ENCODE measurements at regions not wholly inside any gene's neighbourhood (a gene's known extent, or its start where the extent isn't known, plus 50 kb on each side); places are given as distances from the start of the nearest gene placed in this dataset.

DNA sequence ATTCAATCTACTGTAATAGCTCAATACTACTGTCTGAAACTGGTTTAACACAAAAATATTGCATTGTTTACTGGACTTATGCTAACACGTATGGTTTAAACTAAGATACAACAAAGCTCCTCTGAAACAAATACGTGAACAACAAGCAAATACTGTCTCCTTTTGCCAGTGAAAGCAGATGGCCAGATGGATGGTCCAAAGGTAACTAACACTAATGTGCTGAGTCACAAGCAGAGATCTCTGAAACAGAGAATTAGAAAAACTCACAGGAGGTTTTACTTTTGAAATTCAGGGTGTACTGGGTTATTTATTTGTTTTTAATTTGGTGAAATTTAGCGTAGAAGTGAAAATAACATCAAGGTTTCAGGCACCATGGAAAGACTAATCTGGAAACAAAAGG is 124.3 kb upstream of the SOX4 start:
- no peak for DNase-seq (ENCODE audit: low read depth in 3 of 3)

DNA sequence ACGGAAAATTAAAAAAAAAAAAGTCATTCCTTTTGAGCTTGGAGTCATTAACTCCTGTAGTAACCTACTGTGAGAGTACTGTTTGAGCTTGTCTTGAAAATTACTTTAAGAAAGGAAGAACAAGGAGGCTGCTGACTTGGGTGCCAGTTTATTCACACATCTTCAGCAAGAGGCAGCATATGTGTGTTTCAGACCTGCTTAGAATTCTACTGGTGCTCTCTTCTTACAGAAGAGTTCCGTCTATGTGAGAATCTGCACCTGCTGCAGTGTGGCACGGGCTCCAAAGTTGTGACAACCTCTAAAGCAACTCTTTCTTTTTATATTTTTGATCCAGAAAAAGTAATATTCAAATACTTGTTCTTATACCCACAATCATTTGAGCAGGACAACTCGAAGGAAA is 117.4 kb upstream of the SOX4 start:
- DNase-seq (ENCODE audit: low read depth in 3 of 3), result no peak

DNA sequence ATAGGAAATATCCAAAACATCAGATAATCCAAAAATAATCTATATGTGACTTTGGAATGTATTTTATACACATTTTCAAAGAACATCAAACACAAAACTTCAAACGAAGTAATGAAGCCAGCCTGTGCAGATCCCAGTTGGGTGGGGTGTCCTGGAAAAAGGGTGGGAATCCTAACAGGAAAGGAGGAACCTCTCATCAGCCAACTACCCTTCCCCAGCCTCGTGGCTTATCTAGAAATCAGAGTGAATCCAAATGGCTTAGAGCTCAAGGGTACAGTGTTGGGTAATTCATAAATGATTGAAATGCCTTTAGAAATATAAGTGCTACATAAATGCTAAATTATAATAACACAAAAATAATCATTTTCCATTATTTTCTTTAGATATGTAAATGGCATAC is 115.1 kb upstream of the SOX4 start:
- DNase-seq (ENCODE audit: low read depth in 3 of 3), result no peak

DNA sequence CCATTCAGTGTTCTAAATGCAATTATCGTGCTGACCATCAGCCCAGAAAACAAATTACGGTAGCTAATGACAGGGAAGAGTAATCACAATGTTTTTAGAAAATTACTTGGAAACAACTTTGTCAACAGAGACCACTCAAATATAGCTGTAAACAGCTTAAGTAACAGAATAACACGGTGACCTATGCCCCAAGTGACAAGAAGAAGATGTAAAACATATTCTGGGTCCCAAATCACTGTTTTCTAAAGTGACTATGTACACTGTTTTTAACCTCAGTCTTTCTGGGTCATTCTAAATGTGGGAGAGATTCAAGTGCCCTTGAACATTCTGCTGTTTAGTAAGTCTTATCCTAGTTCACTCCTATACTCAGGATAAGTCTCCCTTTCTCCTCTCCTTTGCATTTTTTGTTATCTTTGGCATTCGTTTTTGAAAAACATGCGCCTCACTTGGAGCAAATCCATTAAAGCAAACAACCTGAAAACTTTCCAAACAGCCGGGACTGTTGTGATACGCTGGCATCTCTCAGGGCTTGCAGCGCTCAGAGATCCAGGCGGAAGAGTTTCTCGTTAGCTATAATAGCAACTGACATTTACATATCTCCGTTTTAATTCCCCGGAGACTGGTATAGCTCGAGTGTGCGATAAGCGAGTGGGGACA is 114.5 kb upstream of the SOX4 start:
- DNase-seq (ENCODE audit: low read depth in 3 of 3), result no peak

DNA sequence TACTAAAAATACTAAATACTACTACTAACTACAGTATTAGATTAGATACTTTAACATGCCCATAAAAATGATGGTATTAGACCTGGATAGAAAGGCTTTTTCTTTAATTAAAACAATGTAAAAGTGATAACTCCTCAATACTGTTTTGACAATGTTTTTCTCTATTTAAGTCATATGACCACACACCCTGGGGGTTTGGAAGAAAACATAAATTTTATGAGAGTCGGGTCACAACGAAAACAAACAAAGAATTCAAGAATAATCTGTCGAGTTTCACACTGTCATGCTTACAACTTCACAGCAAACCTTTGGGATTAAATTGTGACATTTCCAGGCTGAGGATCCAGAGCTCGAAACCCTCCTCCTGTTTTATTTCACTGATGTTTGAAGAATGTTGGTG is 107.4 kb upstream of the SOX4 start:
- DNase-seq (ENCODE audit: low read depth in 3 of 3), result no peak

DNA sequence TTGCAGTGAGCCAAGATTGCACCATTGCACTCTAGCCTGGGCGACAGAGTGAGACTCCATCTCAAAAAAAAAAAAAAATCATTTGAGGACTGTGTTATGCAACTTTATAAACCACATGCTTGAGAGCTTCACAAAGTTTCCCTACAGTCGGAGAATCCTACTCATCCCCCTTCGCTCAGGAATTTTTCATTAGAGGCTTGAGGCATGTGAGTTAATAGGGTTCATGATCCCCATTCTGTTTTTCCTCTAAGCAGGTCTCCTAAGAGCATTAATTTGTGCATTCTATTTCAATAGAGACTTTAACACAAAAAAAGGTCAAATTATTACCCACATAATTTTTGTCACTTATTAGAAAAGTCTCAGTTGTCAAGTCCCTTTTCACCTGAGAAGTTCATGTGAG is 103.7 kb upstream of the SOX4 start:
- DNase-seq (ENCODE audit: low read depth in 3 of 3), result no peak

DNA sequence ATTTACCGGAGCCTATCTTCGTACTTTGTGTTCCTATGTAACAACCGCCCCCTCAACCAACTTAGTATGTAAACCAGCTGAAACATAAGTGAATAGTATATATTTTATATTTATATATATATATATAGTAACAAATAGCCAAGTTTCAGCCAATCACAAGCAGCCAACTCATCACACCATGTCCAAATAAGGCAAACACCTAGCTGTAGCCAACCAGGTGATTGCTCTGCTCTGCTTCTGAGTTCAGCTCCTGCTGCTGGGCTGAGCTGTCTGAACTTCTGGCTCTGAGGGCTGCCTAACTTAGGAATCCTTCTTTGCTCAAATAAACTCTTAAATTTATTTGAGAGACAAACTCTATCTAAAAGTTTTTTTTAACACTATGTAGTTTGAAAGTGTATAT is 101.6 kb upstream of the SOX4 start:
- no peak for DNase-seq (ENCODE audit: low read depth in 3 of 3)

DNA sequence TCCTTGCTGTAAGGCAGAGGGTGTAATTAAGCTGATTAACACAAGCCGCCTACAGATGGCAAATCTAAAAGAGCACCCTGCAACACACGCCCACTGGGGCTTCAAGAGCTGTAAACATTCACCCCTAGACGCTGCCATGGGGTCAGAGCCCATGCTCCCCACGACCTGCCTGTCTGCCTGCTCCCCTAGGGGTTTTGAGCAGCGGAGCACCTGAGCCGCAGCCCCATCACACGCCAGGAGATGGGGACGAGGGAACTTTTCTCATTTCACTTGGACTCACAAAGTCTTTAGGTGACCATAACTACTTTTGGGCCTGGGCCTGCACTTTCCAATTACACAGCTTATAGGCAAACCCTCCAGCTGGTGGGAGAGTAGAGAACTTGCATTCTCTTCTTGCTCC is 99.0 kb upstream of the SOX4 start:
- no peak for DNase-seq (ENCODE audit: low read depth in 3 of 3)

DNA sequence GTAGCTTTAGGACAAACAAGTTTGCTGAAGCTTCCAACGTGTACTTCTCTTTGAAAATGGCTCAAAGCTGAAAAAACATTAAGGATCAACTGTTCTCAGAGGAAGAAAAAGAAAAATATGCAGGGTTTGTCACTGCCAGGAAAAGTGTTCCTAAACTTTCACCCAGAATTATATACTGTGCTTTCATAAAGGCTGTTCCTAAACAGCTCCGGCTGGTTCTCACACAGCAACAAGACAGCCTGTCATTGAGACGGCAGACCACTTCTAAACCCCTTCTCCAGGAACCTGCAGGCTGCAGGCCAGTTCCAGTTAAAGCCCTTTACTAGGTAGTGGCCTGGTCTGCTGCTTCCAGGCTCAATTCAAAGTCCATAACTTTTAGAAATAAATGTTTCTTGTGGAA is 97.4 kb upstream of the SOX4 start:
- DNase-seq (ENCODE audit: low read depth in 3 of 3), result no peak

DNA sequence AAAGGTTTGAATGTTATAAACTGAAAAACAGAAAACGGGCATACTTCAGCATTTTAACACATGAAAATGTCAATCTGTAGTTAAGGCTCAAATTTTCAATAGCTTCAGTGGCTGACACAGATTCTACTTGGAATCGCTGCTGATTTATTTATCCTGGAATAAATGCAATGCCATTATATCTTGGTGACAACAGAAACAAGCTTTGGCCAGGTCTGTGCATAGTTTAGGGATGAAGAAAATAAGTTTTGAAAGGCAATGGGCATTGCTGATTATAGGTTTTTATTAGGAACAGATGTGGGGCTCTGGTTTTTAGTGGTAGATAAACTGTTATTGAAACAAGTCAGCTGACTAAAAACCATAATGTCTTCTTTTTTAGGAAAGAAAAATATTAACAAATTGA is 96.8 kb upstream of the SOX4 start:
- no peak for DNase-seq (ENCODE audit: low read depth in 3 of 3)

DNA sequence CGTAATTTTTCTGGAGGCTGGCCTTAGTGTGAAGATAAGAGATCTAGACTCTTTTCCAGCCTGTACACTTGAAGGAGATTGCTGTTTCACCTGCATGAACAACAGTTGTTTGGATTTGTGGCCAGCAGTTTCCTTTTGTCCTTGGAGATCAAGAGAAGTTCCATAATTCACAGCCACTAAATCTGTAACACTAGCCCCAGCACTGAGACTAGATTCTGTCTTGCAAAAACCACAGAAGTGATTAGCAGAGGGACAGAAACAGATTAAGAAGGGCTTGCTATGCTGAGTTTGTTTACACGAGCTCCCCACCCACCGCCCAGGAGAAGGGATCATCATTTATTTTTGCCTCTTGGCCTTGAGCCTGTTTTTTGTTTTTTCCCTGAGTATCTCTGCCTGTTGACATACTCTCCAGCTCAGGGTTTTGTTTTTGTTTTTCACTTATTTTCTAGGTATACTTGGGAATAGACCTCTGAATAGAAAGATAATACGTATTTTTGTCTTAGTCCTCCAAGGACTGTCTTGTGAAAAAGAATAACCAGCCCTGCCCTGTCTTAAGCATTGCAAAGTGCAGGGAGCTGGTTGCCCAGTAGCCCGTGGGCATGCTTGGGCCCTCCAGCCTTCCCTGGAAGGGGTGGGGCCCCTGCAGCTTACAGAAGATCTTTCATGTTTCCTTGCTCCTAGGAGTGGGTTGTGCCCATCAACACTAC is 93.1 kb upstream of the SOX4 start:
- no peak for DNase-seq (ENCODE audit: low read depth in 3 of 3)

DNA sequence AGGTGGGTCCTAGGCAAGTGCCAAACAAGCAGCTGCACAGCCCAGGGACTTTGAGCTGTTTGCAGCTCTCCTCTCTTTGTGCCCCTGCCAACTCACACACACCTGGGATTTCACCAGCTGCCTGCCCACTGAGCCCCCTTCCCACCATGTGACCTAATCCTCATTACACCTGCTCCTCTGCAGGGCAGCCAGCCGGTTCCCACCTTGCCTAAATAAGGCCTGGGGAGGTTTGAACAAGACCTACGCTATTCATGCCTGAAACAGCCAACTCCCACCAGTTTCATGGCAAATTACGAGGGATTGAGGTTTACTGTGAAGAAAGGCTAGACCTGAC is 92.6 kb upstream of the SOX4 start:
- DNase-seq (ENCODE audit: low read depth in 3 of 3), result no peak

DNA sequence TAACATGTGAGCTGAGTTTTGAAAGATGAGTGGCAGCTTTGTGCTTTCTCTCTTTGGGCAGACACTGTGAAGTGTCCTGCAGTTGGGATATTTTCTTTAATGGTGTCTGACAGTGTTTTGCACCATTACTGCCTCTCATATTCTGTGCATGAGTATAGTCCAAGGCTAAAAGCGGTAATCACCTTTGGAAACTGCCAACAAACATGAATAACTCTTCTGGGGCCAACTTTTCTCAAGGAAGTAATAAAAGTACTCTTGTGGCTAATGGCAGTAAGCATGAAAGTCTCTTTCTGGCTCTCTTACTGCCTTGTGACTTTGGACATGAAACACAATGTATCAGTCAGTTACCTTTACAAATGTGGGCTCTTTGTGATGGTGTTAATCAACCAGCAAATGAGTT is 91.7 kb upstream of the SOX4 start:
- no peak for DNase-seq (ENCODE audit: low read depth in 3 of 3)

DNA sequence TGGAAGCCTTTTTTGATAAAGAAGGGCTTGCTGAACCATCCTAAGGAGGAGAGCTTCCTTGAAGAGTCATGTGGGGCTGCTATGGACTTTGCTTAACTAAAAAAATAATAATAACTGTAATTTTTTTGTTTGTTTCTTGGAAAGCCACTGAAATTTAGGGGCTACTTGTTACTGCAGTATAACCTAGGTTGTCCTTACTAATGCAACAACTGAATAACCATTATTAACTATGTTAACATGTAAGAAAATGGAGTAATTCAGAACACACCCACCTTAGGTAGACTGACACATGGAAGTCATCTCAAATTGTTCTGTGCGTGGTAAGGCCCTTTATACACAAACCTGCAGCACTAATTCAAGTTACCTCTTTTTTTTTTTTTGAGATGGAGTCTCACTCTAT is 90.9 kb upstream of the SOX4 start:
- no peak for DNase-seq (ENCODE audit: low read depth in 3 of 3)

DNA sequence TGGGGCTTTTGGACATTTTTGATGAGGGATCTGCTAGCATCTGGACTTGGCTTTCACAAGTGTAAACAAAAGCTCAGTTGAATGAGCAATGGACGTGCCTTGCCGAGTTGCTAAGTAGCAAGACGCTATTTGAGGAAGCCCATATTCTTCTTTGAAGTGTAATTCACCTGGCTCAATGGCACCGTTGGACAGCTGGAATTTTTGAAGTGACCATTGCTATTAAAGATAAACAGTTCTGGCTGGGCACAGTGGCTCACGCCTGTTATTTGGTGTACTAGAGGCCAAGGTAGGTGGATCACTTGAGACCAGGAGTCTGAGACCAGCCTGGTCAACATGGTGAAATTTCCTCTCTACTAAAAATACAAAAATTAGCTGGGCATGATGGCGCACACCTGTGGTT is 88.8 kb upstream of the SOX4 start:
- DNase-seq (ENCODE audit: low read depth in 3 of 3), result no peak

DNA sequence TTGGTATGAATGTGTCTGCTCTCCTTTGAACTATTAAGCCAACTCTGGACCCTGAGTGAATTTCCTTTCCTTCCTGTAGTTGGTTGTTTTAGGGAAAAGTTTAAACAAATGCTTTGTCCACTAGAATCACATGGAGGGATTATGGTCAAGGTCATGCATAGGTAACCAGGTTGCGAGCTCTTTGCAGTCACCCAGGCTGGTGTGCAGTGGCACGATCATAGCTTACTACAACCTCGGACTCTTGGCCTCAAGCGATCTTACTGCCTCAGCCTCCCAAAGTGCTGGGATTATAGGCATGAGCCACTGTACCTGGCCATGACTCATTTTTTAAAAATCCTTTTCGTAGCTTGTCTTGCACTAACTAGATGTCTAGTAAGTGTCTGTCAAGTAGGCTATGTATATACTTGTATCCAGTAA is 88.0 kb upstream of the SOX4 start:
- no peak for DNase-seq (ENCODE audit: low read depth in 3 of 3)

DNA sequence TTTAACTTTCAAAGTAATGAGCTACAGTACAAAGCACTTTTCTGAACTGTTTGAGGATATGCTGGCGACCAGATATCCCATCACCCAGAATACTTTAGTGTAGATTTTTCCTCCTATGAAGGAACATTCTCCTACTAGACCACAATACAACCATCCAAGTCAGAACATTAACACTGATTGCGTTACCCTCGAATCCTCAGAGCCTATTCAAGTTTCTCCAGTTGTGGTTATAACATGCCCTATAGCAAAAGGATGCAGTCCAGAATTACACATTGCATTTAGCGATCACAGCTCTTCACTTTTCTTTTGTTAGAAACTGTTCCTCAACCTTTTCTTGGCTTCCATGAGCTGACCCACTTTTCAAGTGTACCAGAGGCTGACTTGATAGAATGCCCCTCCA is 87.4 kb upstream of the SOX4 start:
- DNase-seq (ENCODE audit: low read depth in 3 of 3), result no peak

DNA sequence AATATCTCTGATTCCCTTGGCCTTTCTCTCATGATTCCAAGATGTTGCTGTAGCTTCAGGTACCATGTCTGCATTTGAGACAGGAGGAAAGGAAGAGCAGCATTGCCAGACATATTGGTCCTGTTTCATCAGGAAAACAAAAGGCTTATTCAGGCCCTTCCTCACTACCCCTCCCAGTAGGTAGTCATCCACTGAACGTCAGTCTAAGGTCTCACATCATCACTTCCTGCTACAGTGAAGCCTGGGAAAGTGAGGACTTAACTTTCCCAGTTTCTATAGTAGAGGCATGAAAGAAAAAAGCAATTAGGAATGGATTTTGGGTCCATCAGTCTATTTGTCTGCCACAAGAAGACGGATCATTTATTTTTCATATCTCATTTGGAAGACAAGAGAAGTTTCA is 85.7 kb upstream of the SOX4 start:
- DNase-seq (ENCODE audit: low read depth in 3 of 3), result no peak

DNA sequence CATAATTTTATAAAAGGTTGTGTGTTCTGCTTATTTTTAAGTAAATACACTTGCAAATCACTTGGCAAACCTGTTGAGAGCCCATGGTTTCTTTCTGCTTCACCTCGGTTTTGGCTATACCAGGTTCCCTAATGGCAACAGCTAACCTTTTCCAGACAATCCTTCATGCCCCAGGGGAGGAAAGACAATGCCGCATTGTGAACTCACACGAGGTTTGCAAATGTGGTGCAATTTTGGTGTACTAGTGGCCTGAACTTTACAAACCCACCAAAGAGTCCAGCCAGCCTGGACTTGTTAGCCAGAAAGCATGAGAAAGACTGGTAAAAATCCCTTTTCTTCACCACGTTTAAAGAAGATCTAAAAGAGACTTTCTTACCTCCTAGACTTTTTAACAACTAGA is 84.8 kb upstream of the SOX4 start:
- DNase-seq (ENCODE audit: low read depth in 3 of 3), result no peak

DNA sequence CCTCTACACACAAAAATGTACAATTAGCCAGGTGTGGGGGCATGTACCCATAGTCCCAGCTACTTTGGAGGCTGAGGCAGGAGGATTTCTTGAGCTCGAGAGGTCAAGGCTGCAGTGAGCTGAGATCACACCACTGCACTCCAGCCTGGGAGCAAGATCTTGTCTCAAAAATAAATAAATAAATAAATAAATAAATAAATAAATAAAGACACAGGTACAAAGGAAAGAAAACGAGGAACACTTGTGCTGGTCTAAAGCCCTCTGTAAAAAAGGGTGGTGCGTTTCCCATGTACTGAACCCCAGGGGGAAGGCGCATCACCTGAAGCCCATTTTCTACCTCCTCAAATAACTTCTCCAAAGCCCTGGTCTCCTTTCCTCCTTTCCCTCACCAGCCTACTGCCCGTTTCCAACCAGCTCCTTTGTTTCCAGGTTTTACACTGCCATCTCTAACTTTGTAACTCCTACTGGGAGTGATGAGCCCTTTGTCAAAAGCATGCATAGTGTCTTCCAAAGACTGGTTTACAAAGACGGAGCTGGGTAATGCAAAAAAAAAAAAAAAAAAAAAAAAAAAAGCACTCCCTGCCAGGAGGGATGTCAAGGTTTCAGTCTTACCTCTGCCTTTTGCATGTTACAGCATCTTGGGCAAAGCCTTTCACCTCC is 81.5 kb upstream of the SOX4 start:
- no peak for DNase-seq (ENCODE audit: low read depth in 3 of 3)

DNA sequence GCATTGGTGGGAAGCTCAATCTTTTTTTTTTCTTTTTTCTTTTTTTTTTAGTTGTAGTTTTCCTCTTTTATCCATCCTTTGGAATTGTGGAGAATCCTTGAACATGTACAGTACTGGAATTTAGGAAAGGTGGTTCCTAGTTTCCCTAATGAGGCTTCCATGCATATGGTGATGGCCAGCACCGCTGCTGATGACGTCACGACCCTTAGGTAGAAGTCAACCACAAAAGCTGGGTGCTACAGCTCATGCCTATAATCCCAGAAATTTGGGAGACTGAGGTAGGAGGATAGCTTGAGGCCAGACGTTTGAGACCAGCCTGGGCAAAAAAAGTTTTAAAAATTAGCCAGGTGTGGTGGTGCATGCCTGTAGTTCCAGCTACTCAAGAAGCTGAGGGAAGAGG is 79.3 kb upstream of the SOX4 start:
- DNase-seq (ENCODE audit: low read depth in 3 of 3), result no peak

DNA sequence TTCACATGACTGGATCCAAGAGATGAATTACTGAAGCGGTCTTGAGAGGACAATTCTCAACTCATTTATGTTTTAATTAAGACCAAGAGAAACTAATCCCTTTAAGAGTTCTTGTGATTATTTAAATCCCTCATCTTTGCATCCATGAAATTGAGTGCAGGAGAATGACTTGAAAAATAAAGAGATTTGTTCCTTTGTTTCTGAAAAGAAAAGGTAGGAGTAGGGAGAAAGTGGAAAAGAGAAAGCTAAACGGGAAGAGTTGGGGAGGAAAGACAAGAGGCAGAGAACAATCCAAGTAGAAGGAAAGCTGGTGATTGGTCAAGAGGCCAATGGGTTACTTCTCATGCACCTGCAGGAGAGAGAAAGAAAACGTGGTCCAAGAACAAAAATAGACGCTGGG is 75.2 kb upstream of the SOX4 start:
- no peak for DNase-seq (ENCODE audit: low read depth in 3 of 3)

DNA sequence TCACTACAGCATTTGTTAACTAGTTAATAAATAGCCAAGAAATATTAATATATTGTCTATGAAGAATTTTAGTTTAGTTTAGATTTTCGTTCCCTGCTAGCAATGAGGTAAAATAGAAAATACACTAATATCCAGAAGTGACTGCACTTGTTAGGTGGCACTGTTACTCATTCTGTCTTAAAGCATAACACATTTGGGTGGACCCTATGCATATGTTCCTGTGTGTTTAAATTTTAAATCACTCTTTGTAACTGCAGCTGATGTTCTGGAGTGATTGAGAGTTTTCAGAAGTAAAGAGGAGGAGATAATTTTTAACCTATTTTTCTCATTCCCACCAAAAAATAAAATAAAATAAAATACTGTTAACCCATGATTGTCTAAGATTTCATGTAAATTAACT is 73.9 kb upstream of the SOX4 start:
- no peak for DNase-seq (ENCODE audit: low read depth in 3 of 3)

DNA sequence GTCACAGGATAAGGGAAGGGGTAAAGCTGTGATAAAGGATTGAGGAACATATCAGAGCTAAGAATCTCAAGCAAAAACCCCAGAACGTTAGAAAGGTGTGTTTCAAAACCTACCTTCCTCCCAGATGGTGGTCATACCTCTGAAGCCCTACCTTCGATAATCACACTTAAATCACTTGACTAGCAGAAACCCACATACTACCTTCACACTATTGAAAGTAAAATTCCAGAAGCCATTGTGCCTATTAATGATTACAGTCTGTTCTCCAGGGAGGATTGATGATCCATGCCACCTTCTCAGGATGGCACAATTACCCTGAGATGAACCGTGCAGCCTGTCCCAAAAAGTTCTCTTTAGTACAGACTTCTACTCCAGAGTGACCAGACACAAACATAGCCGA is 72.3 kb upstream of the SOX4 start:
- no peak for DNase-seq (ENCODE audit: low read depth in 3 of 3)
